HL-60 (cell line): ENCODE measurements at regions not wholly inside any gene's neighbourhood (a gene's known extent, or its start where the extent isn't known, plus 50 kb on each side); places are given as distances from the start of the nearest gene placed in this dataset.

Source experiments
- CTCF ChIP-seq: IDR thresholded peaks from one replicate; pipeline ENCODE4 v1.5.1; 2011; ENCODE audit warnings: low read length, control low read depth, inconsistent platforms; ENCODE audit not compliant: insufficient read depth
- SPI1 ChIP-seq: IDR thresholded peaks from 2 replicates; pipeline ENCODE4 v1.6.1; 2012; ENCODE audit warnings: low read depth, mild to moderate bottlenecking, borderline replicate concordance

DNA sequence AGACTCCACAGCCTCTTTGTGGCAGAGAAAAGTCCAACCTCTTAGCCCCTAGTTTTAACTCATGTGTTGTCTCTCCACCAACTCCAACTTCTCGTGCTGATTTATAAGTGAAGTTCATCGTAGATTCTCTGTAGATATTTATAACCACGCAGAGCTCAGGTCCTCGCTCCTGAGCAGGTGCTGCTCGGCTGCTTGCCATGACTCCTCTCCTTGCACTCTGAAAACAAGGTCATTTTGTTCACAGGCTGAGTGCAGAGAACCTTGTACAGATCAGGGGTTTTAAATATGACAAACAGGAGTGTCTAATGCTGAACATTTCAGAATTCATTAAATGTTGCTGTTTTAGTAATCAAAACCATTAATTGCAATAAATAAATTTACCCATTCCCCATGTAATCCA, 330.8 kb upstream of the GYPC start:
- TF ChIP-seq SPI1, result no peak
- TF ChIP-seq CTCF, result no peak
